CD8-positive, alpha-beta memory T cell (primary cell): ENCODE measurements at regions not wholly inside any gene's neighbourhood (a gene's known extent, or its start where the extent isn't known, plus 50 kb on each side); places are given as distances from the start of the nearest gene placed in this dataset.

ENCODE experiments used
- CTCF ChIA-PET: fragments of 350-600 bp; sonication (Branson Sonifier 250); formaldehyde crosslinking; loops from one replicate; lab custom pipeline; 2021; ENCODE audit warnings: antibody characterized with exemption; lab: Charles Lee
- POLR2A ChIA-PET: fragments of 350-600 bp; sonication (Branson Sonifier 250); formaldehyde crosslinking; loops from one replicate; lab custom pipeline; 2021; ENCODE audit warnings: antibody characterized with exemption; lab: Charles Lee
- DNase-seq, 5 donors: peaks; one replicate each; pipeline versions ENCODE4 v3.0.0 to v3.0.0-alpha.2; 2020 to 2022; ENCODE audit warnings: mixed read lengths in 1 of 5
- H3K27ac ChIP-seq: one replicate; pipeline ENCODE4 v1.7.0; 2013; ENCODE audit warnings: low read depth, mild to moderate bottlenecking, low read length, moderate library complexity
- H3K27me3 ChIP-seq: 2 replicates; pipeline ENCODE4 v1.7.0; 2013; ENCODE audit warnings: low read length, mild to moderate bottlenecking; ENCODE audit not compliant: insufficient read depth, poor library complexity, severe bottlenecking
- H3K36me3 ChIP-seq: 2 replicates; pipeline ENCODE4 v1.7.0; 2013; ENCODE audit warnings: mild to moderate bottlenecking, low read length, moderate library complexity; ENCODE audit not compliant: insufficient read depth
- H3K4me1 ChIP-seq: 2 replicates; pipeline ENCODE4 v1.7.0; 2013; ENCODE audit warnings: mild to moderate bottlenecking, low read length, moderate library complexity; ENCODE audit not compliant: insufficient read depth
- H3K4me3 ChIP-seq: 2 replicates; pipeline ENCODE4 v1.7.0; 2013; ENCODE audit warnings: mild to moderate bottlenecking, low read length
- H3K9me3 ChIP-seq: 2 replicates; pipeline ENCODE4 v1.7.0; 2013; ENCODE audit warnings: mild to moderate bottlenecking, low read length
- H3K27ac Mint-ChIP-seq, 8 donors: one replicate each; pipeline ENCODE4 v1.8.0; 2020 to 2021; ENCODE audit warnings: mixed read lengths in 8 of 8, mild to moderate bottlenecking in 6 of 8, inconsistent platforms in 3 of 8, moderate library complexity in 3 of 8
- H3K27me3 Mint-ChIP-seq, 2 donors: one replicate each; pipeline ENCODE4 v1.8.0; 2020 to 2021; ENCODE audit warnings: mixed read lengths in 2 of 2, mild to moderate bottlenecking in 1 of 2, moderate library complexity in 1 of 2
- H3K36me3 Mint-ChIP-seq, 3 donors: one replicate each; pipeline ENCODE4 v1.8.0; 2020 to 2021; ENCODE audit warnings: mixed read lengths in 3 of 3, inconsistent platforms in 1 of 3, mild to moderate bottlenecking in 1 of 3
- H3K4me1 Mint-ChIP-seq, 3 donors: one replicate each; pipeline ENCODE4 v1.8.0; 2020 to 2021; ENCODE audit warnings: mixed read lengths in 3 of 3, inconsistent platforms in 1 of 3, mild to moderate bottlenecking in 1 of 3
- H3K4me3 Mint-ChIP-seq, 7 donors: one replicate each; pipeline ENCODE4 v1.8.0; 2020 to 2021; ENCODE audit warnings: mixed read lengths in 7 of 7, mild to moderate bottlenecking in 6 of 7, moderate library complexity in 4 of 7, inconsistent platforms in 2 of 7
- H3K9me3 Mint-ChIP-seq, 5 donors: one replicate each; pipeline ENCODE4 v1.8.0; 2020 to 2022; ENCODE audit warnings: mixed read lengths in 5 of 5, mild to moderate bottlenecking in 3 of 5, moderate library complexity in 2 of 5, inconsistent platforms in 1 of 5

- H3K4me1 Mint-ChIP-seq: no peaks in the 10 kb centered on the region
- POLR2A ChIA-PET: no interaction called here
- peaks cover 9 to 56% of the 10 kb centered on the region in 2 donors for H3K27me3 Mint-ChIP-seq
- no peaks in the 10 kb centered on the region for H3K27me3 ChIP-seq
- DNase-seq: no peak
- H3K9me3 Mint-ChIP-seq: no peaks in the 10 kb centered on the region
- no peaks in the 10 kb centered on the region for H3K36me3 ChIP-seq
- H3K9me3 ChIP-seq: no peaks in the 10 kb centered on the region
- H3K4me3 Mint-ChIP-seq: no peak overlapping the region
- no peaks in the 10 kb centered on the region for H3K36me3 Mint-ChIP-seq
- H3K4me1 ChIP-seq: no peaks in the 10 kb centered on the region
- H3K27ac ChIP-seq: no peak overlapping the region
- CTCF ChIA-PET: no interaction called here
- no peak overlapping the region for H3K4me3 ChIP-seq
- H3K27ac Mint-ChIP-seq: no peak overlapping the region
Measured at GRCh38 chr3:150312018-150312657, 96.0 kb upstream of the TSC22D2 start.

GRCh38 chr3:150311156-150311555, 96.9 kb upstream of the TSC22D2 start:
- CTCF ChIA-PET: interaction anchor here (1.1 kb wide), 1 partner anchor 185 kb away, joined by 5 read pairs; no protein-coding TSS in a partner anchor
- Mint-ChIP-seq H3K27me3 (peaks cover 9 to 55% of the 10 kb centered on the region in 2 donors), H3K4me3 (no peak overlapping the region), H3K27ac (no peak overlapping the region), H3K9me3 (no peaks in the 10 kb centered on the region), H3K4me1 (no peaks in the 10 kb centered on the region), H3K36me3 (no peaks in the 10 kb centered on the region)
- no peak for DNase-seq
- POLR2A ChIA-PET: no interaction called here
- no peaks in the 10 kb centered on the region for H3K27me3 ChIP-seq
- no peaks in the 10 kb centered on the region for H3K9me3 ChIP-seq
- H3K4me3 ChIP-seq: no peak overlapping the region
- H3K27ac ChIP-seq: no peak overlapping the region
- no peaks in the 10 kb centered on the region for H3K4me1 ChIP-seq
- no peaks in the 10 kb centered on the region for H3K36me3 ChIP-seq

- H3K9me3 Mint-ChIP-seq: no peaks in the 10 kb centered on the region
- no peaks in the 10 kb centered on the region for H3K36me3 ChIP-seq
- no peaks in the 10 kb centered on the region for H3K4me1 ChIP-seq
- H3K9me3 ChIP-seq: no peaks in the 10 kb centered on the region
- no peaks in the 10 kb centered on the region for H3K27me3 ChIP-seq
- ChIA-PET CTCF (no interaction called here), POLR2A (no interaction called here)
- no peak overlapping the region for H3K4me3 Mint-ChIP-seq
- no peak overlapping the region for H3K27ac Mint-ChIP-seq
- no peaks in the 10 kb centered on the region for H3K4me1 Mint-ChIP-seq
- no peaks in the 10 kb centered on the region for H3K36me3 Mint-ChIP-seq
- H3K27me3 Mint-ChIP-seq: peaks cover 9 to 50% of the 10 kb centered on the region in 2 donors
- no peak overlapping the region for H3K27ac ChIP-seq
- H3K4me3 ChIP-seq: no peak overlapping the region
- DNase-seq: no peak
Measured at GRCh38 chr3:150309557-150309956, 98.5 kb upstream of the TSC22D2 start.

GRCh38 chr3:150309257-150309542, 98.9 kb upstream of the TSC22D2 start:
- no peaks in the 10 kb centered on the region for H3K4me1 Mint-ChIP-seq
- DNase-seq: no peak
- H3K4me3 Mint-ChIP-seq: no peak overlapping the region
- H3K9me3 ChIP-seq: no peaks in the 10 kb centered on the region
- H3K27me3 Mint-ChIP-seq: peaks cover 9 to 52% of the 10 kb centered on the region in 2 donors
- H3K9me3 Mint-ChIP-seq: no peaks in the 10 kb centered on the region
- H3K4me3 ChIP-seq: no peak overlapping the region
- H3K27me3 ChIP-seq: no peaks in the 10 kb centered on the region
- no peaks in the 10 kb centered on the region for H3K4me1 ChIP-seq
- H3K27ac ChIP-seq: no peak overlapping the region
- no peaks in the 10 kb centered on the region for H3K36me3 Mint-ChIP-seq
- ChIA-PET CTCF (no interaction called here), POLR2A (no interaction called here)
- no peaks in the 10 kb centered on the region for H3K36me3 ChIP-seq
- no peak overlapping the region for H3K27ac Mint-ChIP-seq

- Mint-ChIP-seq H3K4me1 (no peaks in the 10 kb centered on the region), H3K27ac (no peak overlapping the region), H3K27me3 (peaks cover 9 to 55% of the 10 kb centered on the region in 2 donors), H3K36me3 (no peaks in the 10 kb centered on the region), H3K4me3 (no peak overlapping the region), H3K9me3 (no peaks in the 10 kb centered on the region)
- DNase-seq: no peak
- CTCF ChIA-PET: no interaction called here
- Histone ChIP-seq H3K4me1 (no peaks in the 10 kb centered on the region), H3K27ac (no peak overlapping the region), H3K36me3 (no peaks in the 10 kb centered on the region), H3K4me3 (no peak overlapping the region), H3K27me3 (no peaks in the 10 kb centered on the region), H3K9me3 (no peaks in the 10 kb centered on the region)
- POLR2A ChIA-PET: no interaction called here
Measured at GRCh38 chr3:150308481-150309256, 99.4 kb upstream of the TSC22D2 start.

GRCh38 chr3:150308037-150308319, 100.1 kb upstream of the TSC22D2 start:
- Histone ChIP-seq H3K36me3 (no peaks in the 10 kb centered on the region), H3K9me3 (no peaks in the 10 kb centered on the region), H3K4me1 (no peaks in the 10 kb centered on the region), H3K27me3 (no peaks in the 10 kb centered on the region), H3K4me3 (no peak overlapping the region), H3K27ac (no peak overlapping the region)
- no peak for DNase-seq
- no peak overlapping the region for H3K27ac Mint-ChIP-seq
- POLR2A ChIA-PET: no interaction called here
- H3K4me3 Mint-ChIP-seq: no peak overlapping the region
- CTCF ChIA-PET: interaction anchor here (0.9 kb wide), 1 partner anchor 188 kb away, joined by 3 read pairs; no protein-coding TSS in a partner anchor
- H3K27me3 Mint-ChIP-seq: peaks cover 8 to 55% of the 10 kb centered on the region in 2 donors
- H3K4me1 Mint-ChIP-seq: no peaks in the 10 kb centered on the region
- H3K9me3 Mint-ChIP-seq: no peaks in the 10 kb centered on the region
- no peaks in the 10 kb centered on the region for H3K36me3 Mint-ChIP-seq

GRCh38 chr3:150307311-150308036, 100.6 kb upstream of the TSC22D2 start:
- Mint-ChIP-seq H3K4me1 (no peaks in the 10 kb centered on the region), H3K4me3 (no peak overlapping the region), H3K27me3 (peaks cover 6 to 58% of the 10 kb centered on the region in 2 donors), H3K36me3 (no peaks in the 10 kb centered on the region), H3K9me3 (no peaks in the 10 kb centered on the region), H3K27ac (no peak overlapping the region)
- Histone ChIP-seq H3K36me3 (no peaks in the 10 kb centered on the region), H3K9me3 (no peaks in the 10 kb centered on the region), H3K4me3 (no peak overlapping the region), H3K4me1 (no peaks in the 10 kb centered on the region), H3K27me3 (no peaks in the 10 kb centered on the region), H3K27ac (no peak overlapping the region)
- POLR2A ChIA-PET: no interaction called here
- CTCF ChIA-PET: interaction anchor here (0.9 kb wide), 1 partner anchor 188 kb away, joined by 3 read pairs; no protein-coding TSS in a partner anchor
- no peak for DNase-seq

GRCh38 chr3:150306906-150307305, 101.2 kb upstream of the TSC22D2 start:
- no peak overlapping the region for H3K27ac ChIP-seq
- no peaks in the 10 kb centered on the region for H3K27me3 ChIP-seq
- H3K9me3 ChIP-seq: no peaks in the 10 kb centered on the region
- Mint-ChIP-seq H3K27ac (no peak overlapping the region), H3K4me3 (no peak overlapping the region), H3K27me3 (peaks cover 7 to 58% of the 10 kb centered on the region in 2 donors), H3K4me1 (no peaks in the 10 kb centered on the region), H3K9me3 (no peaks in the 10 kb centered on the region), H3K36me3 (no peaks in the 10 kb centered on the region)
- no peak overlapping the region for H3K4me3 ChIP-seq
- no peaks in the 10 kb centered on the region for H3K36me3 ChIP-seq
- ChIA-PET CTCF (interaction anchor here (0.9 kb wide), 1 partner anchor 189 kb away, joined by 3 read pairs; no protein-coding TSS in a partner anchor), POLR2A (no interaction called here)
- DNase-seq: no peak
- no peaks in the 10 kb centered on the region for H3K4me1 ChIP-seq
